AML-193 (cell line): ENCODE measurements at regions not wholly inside any gene's neighbourhood (a gene's known extent, or its start where the extent isn't known, plus 50 kb on each side); places are given as distances from the start of the nearest gene placed in this dataset.

Experiments
- DNase-seq, 2 experiments: peaks; one replicate each; lab custom pipeline; 2025; lab: John Stamatoyannopoulos, UW

GRCh38 chr7:41237956-41238355 lies 464.9 kb downstream of the INHBA start:
- no peak for DNase-seq

- DNase-seq: no peak
Measured at GRCh38 chr7:41232086-41232485, 470.8 kb downstream of the INHBA start.

- no peak for DNase-seq
Measured at GRCh38 chr7:41224063-41224763, 478.7 kb downstream of the INHBA start.

- DNase-seq: no peak
Measured at GRCh38 chr7:41222746-41223145, 480.1 kb downstream of the INHBA start.

GRCh38 chr7:41220266-41220665 lies 482.6 kb downstream of the INHBA start:
- DNase-seq: no peak

- DNase-seq: no peak
Measured at GRCh38 chr7:41219276-41219675, 483.6 kb downstream of the INHBA start.

- no peak for DNase-seq
Measured at GRCh38 chr7:41217306-41217705, 485.6 kb downstream of the INHBA start.

GRCh38 chr7:41207141-41207540 lies 495.7 kb downstream of the INHBA start:
- DNase-seq: no peak

GRCh38 chr7:41206267-41206666 lies 496.6 kb downstream of the INHBA start:
- DNase-seq: no peak

GRCh38 chr7:41205600-41205999 lies 497.3 kb downstream of the INHBA start:
- DNase-seq: no peak

- DNase-seq: no peak
Measured at GRCh38 chr7:41203542-41203941, 499.3 kb downstream of the INHBA start.

- no peak for DNase-seq
Measured at GRCh38 chr7:41201021-41201420, 501.9 kb downstream of the INHBA start.

- no peak for DNase-seq
Measured at GRCh38 chr7:41199136-41199535, 503.8 kb downstream of the INHBA start.

- no peak for DNase-seq
Measured at GRCh38 chr7:41198502-41198901, 504.4 kb downstream of the INHBA start.

- no peak for DNase-seq
Measured at GRCh38 chr7:41197769-41198168, 505.1 kb downstream of the INHBA start.

GRCh38 chr7:41193738-41194282 lies 509.1 kb downstream of the INHBA start:
- DNase-seq: no peak

- DNase-seq: no peak
Measured at GRCh38 chr7:41190581-41190980, 512.3 kb downstream of the INHBA start.

GRCh38 chr7:41189866-41190265 lies 513.0 kb downstream of the INHBA start:
- no peak for DNase-seq

- no peak for DNase-seq
Measured at GRCh38 chr7:41188163-41189130, 514.4 kb downstream of the INHBA start.

GRCh38 chr7:41187322-41187721 lies 515.6 kb downstream of the INHBA start:
- no peak for DNase-seq

GRCh38 chr7:41185851-41186250 lies 517.0 kb downstream of the INHBA start:
- DNase-seq: no peak

- DNase-seq: no peak
Measured at GRCh38 chr7:41183741-41184140, 519.1 kb downstream of the INHBA start.

- no peak for DNase-seq
Measured at GRCh38 chr7:41182782-41183181, 520.1 kb downstream of the INHBA start.
